Right lobe of liver (tissue), 6 donors: ENCODE measurements at regions not wholly inside any gene's neighbourhood (a gene's known extent, or its start where the extent isn't known, plus 50 kb on each side); places are given as distances from the start of the nearest gene placed in this dataset.
A peak's percentile ranks its signal among the peaks of the same experiment; 100 is the strongest.

Experiments
- ATAC-seq, 4 donors: fragments of 200-7000 bp; cut with Tn5 transposase; one replicate each; pipeline ENCODE4 v1.9.1; 2020; ENCODE audit warnings: mild to moderate bottlenecking in 4 of 4, moderate library complexity in 4 of 4
- DNase-seq, 3 donors: peaks; one replicate each; pipeline ENCODE4 v3.0.0-alpha.2; 2020
- H3K27ac ChIP-seq, 3 donors: fragments of 200-600 bp; one replicate each; pipeline ENCODE4 v1.8.0; 2022
- H3K27me3 ChIP-seq, 2 donors: fragments of 200-600 bp; one replicate each; pipeline ENCODE4 v1.8.0; 2022
- H3K36me3 ChIP-seq, 4 donors: fragments of 200-600 bp; sonication (generic) in 1 of 4; one replicate each; pipeline versions ENCODE4 v1.5.1 to v1.8.0; 2017 to 2022; ENCODE audit warnings: control low read depth in 1 of 4
- H3K4me1 ChIP-seq, 4 donors: fragments of 200-600 bp; sonication (generic) in 1 of 4; one replicate each; pipeline versions ENCODE4 v1.5.1 to v1.8.0; 2017 to 2022; ENCODE audit warnings: control low read depth in 1 of 4
- H3K4me3 ChIP-seq, 3 donors: fragments of 200-600 bp; one replicate each; pipeline ENCODE4 v1.8.0; 2022
- H3K9me3 ChIP-seq, 4 donors: fragments of 200-600 bp; sonication (generic) in 1 of 4; one replicate each; pipeline versions ENCODE4 v1.5.1 to v1.8.0; 2017 to 2022; ENCODE audit warnings: control low read depth in 1 of 4
- POLR2A ChIP-seq: fragments of 450-650 bp; IDR thresholded peaks from one replicate; pipeline ENCODE4 v1.6.1; 2017; ENCODE audit warnings: antibody characterized with exemption, mild to moderate bottlenecking
- WGBS: methylation state at CpG from one replicate; pipeline ENCODE4 v1.1.6; 2018; ENCODE audit warnings: low coverage, low lambda C conversion rate; ENCODE audit not compliant: insufficient coverage; ENCODE audit errors: missing lambda C conversion rate; 5-methylcytosine and 5-hydroxymethylcytosine counted together
- intact Hi-C, 2 donors: fragments of 100-400 bp; cut with DNase I; formaldehyde crosslinking; loops; one replicate each; pipeline versions ENCODE4 v1.11.2 to v1.14.1; 2022
- TF ChIP-seq, protein P1 (sequence below), 4 donors: fragments of 200-600 bp in 3 of 4; fragments of 450-650 bp in 1 of 4; IDR thresholded peaks; one replicate each; pipeline versions ENCODE4 v1.5.1 to v1.8.0; 2016 to 2022; ENCODE audit warnings: antibody characterized with exemption in 4 of 4, mild to moderate bottlenecking in 2 of 4
- donor health status: DM: no; HTN: yes; CAD: no.
- donor health status: DM: no; HTN: no; CAD: no.
- donor health status: DM: no; HTN: no; CAD: no.
- donor health status: DM: no; HTN: yes; CAD: no.
- donor health status: DM: no; HTN: yes; CAD: no.

GRCh38 chr1:13922466-13923110 lies 222.6 kb downstream of the PRDM2 start:
- Histone ChIP-seq H3K27me3 (no peaks in the 10 kb centered on the region), H3K36me3 (no peaks in the 10 kb centered on the region), H3K9me3 (no peaks in the 10 kb centered on the region), H3K4me1 (no peaks in the 10 kb centered on the region), H3K27ac (no peak overlapping the region), H3K4me3 (no peak overlapping the region)
- TF ChIP-seq, protein P1, sequence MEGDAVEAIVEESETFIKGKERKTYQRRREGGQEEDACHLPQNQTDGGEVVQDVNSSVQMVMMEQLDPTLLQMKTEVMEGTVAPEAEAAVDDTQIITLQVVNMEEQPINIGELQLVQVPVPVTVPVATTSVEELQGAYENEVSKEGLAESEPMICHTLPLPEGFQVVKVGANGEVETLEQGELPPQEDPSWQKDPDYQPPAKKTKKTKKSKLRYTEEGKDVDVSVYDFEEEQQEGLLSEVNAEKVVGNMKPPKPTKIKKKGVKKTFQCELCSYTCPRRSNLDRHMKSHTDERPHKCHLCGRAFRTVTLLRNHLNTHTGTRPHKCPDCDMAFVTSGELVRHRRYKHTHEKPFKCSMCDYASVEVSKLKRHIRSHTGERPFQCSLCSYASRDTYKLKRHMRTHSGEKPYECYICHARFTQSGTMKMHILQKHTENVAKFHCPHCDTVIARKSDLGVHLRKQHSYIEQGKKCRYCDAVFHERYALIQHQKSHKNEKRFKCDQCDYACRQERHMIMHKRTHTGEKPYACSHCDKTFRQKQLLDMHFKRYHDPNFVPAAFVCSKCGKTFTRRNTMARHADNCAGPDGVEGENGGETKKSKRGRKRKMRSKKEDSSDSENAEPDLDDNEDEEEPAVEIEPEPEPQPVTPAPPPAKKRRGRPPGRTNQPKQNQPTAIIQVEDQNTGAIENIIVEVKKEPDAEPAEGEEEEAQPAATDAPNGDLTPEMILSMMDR (IDR thresholded peaks at IDR 0.05): no peak
- no peak for TF ChIP-seq POLR2A
- intact Hi-C loops: no loop called here
- DNase-seq (no peak), ATAC-seq (no peak)
- 55% methylated on average over 3 of the region's 5 CpGs for WGBS

GRCh38 chr1:13926556-13926955 lies 226.6 kb downstream of the PRDM2 start:
- Histone ChIP-seq H3K4me1 (no peaks in the 10 kb centered on the region), H3K36me3 (no peaks in the 10 kb centered on the region), H3K4me3 (no peak overlapping the region), H3K9me3 (no peaks in the 10 kb centered on the region), H3K27me3 (no peaks in the 10 kb centered on the region), H3K27ac (no peak overlapping the region)
- DNase-seq: no peak
- no peak for ATAC-seq
- TF ChIP-seq, protein P1 (IDR thresholded peaks at IDR 0.05): no peak
- TF ChIP-seq POLR2A: no peak
- intact Hi-C loops: no loop called here

- no peak overlapping the region for H3K27ac ChIP-seq
- H3K27me3 ChIP-seq: no peaks in the 10 kb centered on the region
- H3K36me3 ChIP-seq: no peaks in the 10 kb centered on the region
- DNase-seq (no peak), ATAC-seq (no peak)
- H3K9me3 ChIP-seq: no peaks in the 10 kb centered on the region
- no peaks in the 10 kb centered on the region for H3K4me1 ChIP-seq
- WGBS: 58% methylated on average over 3 of the region's 3 CpGs
- intact Hi-C loops: no loop called here
- no peak overlapping the region for H3K4me3 ChIP-seq
- TF ChIP-seq POLR2A: no peak
- TF ChIP-seq, protein P1 (IDR thresholded peaks at IDR 0.05): no peak
Observed at GRCh38 chr1:13927736-13928135, 227.7 kb downstream of the PRDM2 start.

DNA sequence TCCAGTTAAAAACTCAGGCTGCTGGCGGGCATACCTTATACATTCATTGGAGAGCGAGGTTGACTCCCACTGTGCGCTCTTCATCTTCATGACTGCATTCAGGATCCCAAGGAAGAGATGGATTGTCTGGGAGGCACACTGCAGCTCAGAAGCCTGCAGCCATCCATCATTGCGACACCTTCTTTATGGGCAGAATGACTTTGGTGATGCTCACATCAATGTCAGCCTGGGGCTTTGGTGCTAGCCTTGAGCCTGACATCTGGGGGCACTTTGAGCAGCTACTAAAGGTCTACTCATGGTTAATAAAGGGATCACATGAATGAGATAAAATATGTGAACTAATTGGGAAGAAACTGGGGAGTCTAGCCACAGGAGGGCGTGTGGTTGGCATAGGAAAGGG lies 229.3 kb downstream of the PRDM2 start:
- intact Hi-C loops: no loop called here
- ATAC-seq: no peak
- 53% methylated on average over 4 of the region's 5 CpGs for WGBS
- Histone ChIP-seq H3K36me3 (no peaks in the 10 kb centered on the region), H3K4me1 (no peaks in the 10 kb centered on the region), H3K27me3 (no peaks in the 10 kb centered on the region), H3K9me3 (no peaks in the 10 kb centered on the region), H3K4me3 (no peak overlapping the region), H3K27ac (no peak overlapping the region)
- no peak for DNase-seq
- TF ChIP-seq POLR2A: no peak
- TF ChIP-seq, protein P1 (IDR thresholded peaks at IDR 0.05): no peak

DNA sequence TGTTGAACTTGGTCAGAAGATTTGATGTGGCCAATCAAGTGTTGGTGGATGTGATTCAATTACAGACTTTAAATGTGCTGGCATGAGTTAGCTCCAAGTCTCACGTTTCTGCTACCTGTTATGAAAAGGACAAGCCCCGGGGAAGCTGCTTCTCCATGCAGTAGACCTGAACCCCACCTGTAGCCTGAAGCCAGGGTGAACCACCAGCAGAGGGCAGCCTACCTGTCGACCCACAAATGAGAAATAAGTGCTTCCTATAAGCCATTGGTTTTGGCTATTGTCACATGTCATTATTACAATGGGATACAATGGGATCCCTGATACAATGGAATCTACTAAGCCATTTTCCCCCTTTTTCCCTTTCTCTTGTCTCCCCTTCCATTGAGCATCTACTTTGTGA lies 230.2 kb downstream of the PRDM2 start:
- intact Hi-C loops: no loop called here
- no peak for TF ChIP-seq POLR2A
- TF ChIP-seq, protein P1 (IDR thresholded peaks at IDR 0.05): peak in 3 of 4 donors; percentile 24 to 43 (median 35)
- WGBS: 25% methylated on average over 3 of the region's 3 CpGs
- Histone ChIP-seq H3K27me3 (no peaks in the 10 kb centered on the region), H3K36me3 (no peaks in the 10 kb centered on the region), H3K4me1 (no peaks in the 10 kb centered on the region), H3K4me3 (no peak overlapping the region), H3K27ac (no peak overlapping the region), H3K9me3 (no peaks in the 10 kb centered on the region)
- no peak for ATAC-seq
- DNase-seq: no peak
